HEK293T (cell line): ENCODE measurements at regions not wholly inside any gene's neighbourhood (a gene's known extent, or its start where the extent isn't known, plus 50 kb on each side); places are given as distances from the start of the nearest gene placed in this dataset.
A peak's percentile ranks its signal among the peaks of the same experiment; 100 is the strongest.

Experiments
- CTCF ChIA-PET: fragments of 350-600 bp; formaldehyde crosslinking; extraction: SDS; loops from one replicate; lab custom pipeline; 2021; ENCODE audit warnings: antibody characterized with exemption, inconsistent platforms; lab: Yijun Ruan, JAX
- POLR2A ChIA-PET: fragments of 350-600 bp; formaldehyde crosslinking; extraction: SDS; loops from one replicate; lab custom pipeline; 2020; ENCODE audit warnings: antibody characterized with exemption, inconsistent platforms; lab: Yijun Ruan, JAX
- DNase-seq: peaks from one replicate; pipeline ENCODE4 v3.0.0; 2012; ENCODE audit warnings: mixed read lengths; ENCODE audit errors: extremely low spot score
- ARNT ChIP-seq: fragments of 450-650 bp; IDR thresholded peaks from 2 replicates; pipeline ENCODE4 v1.6.1; 2017; ENCODE audit warnings: mild to moderate bottlenecking
- BHLHE40 ChIP-seq: fragments of 450-650 bp; IDR thresholded peaks from 2 replicates; pipeline ENCODE4 v1.6.1; 2016; ENCODE audit warnings: mild to moderate bottlenecking, moderate library complexity, borderline replicate concordance
- CTBP1 ChIP-seq: fragments of 450-650 bp; IDR thresholded peaks from 2 replicates; pipeline ENCODE4 v1.6.1; 2016; ENCODE audit warnings: borderline replicate concordance
- ELF4 ChIP-seq: fragments of 450-650 bp; IDR thresholded peaks from 2 replicates; pipeline ENCODE4 v1.6.1; 2017; ENCODE audit warnings: antibody characterized with exemption
- FOXA1 ChIP-seq: fragments of 450-650 bp; IDR thresholded peaks from 2 replicates; pipeline ENCODE4 v1.6.1; 2016; ENCODE audit warnings: mild to moderate bottlenecking
- FOXK2 ChIP-seq: fragments of 450-650 bp; IDR thresholded peaks from 2 replicates; pipeline ENCODE4 v1.6.1; 2016; ENCODE audit warnings: mild to moderate bottlenecking
- FOXM1 ChIP-seq: fragments of 450-650 bp; IDR thresholded peaks from 2 replicates; pipeline ENCODE4 v1.6.1; 2017; ENCODE audit warnings: mild to moderate bottlenecking, borderline replicate concordance
- HDGF ChIP-seq: fragments of 450-650 bp; IDR thresholded peaks from 2 replicates; pipeline ENCODE4 v1.6.1; 2017; ENCODE audit warnings: antibody characterized with exemption, borderline replicate concordance
- L3MBTL2 ChIP-seq: fragments of 450-650 bp; conservative IDR thresholded peaks from 2 replicates; pipeline ENCODE4 v1.6.1; 2016; ENCODE audit warnings: mild to moderate bottlenecking
- LEF1 ChIP-seq: fragments of 450-650 bp; IDR thresholded peaks from 2 replicates; pipeline ENCODE4 v1.6.1; 2017; ENCODE audit warnings: mild to moderate bottlenecking, borderline replicate concordance
- NFRKB ChIP-seq: fragments of 450-650 bp; IDR thresholded peaks from 2 replicates; pipeline ENCODE4 v1.6.1; 2016; ENCODE audit warnings: mild to moderate bottlenecking, moderate library complexity
- SP1 ChIP-seq: fragments of 450-650 bp; IDR thresholded peaks from 2 replicates; pipeline ENCODE4 v1.6.1; 2017
- SUZ12 ChIP-seq: fragments of 450-650 bp; IDR thresholded peaks from 2 replicates; pipeline ENCODE4 v1.6.1; 2016; ENCODE audit warnings: mild to moderate bottlenecking
- TARDBP ChIP-seq: fragments of 450-650 bp; IDR thresholded peaks from 2 replicates; pipeline ENCODE4 v1.6.1; 2016
- ZNF384 ChIP-seq: fragments of 450-650 bp; IDR thresholded peaks from 2 replicates; pipeline ENCODE4 v1.6.1; 2016
- TF ChIP-seq, protein P1 (sequence below): fragments of 450-650 bp; IDR thresholded peaks from 2 replicates; pipeline ENCODE4 v1.6.1; 2016

DNA sequence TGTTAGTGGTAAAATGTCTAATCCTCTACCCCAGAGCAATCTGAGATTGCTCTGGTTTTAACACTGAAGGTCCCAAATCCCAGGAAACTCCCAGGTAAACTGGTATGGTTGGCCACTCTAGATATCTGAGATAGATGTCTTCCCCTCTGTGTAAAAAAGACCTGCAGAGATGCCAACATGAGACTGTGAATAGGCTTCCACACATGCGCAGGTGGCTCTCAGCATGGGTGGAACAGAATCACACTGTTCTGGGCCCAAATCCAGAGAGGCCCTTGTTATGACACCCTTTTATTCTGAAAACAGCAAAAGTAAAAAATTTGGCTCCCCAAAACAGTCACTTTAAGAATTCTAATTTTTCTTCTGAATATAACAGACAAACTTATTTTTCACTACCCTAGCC lies 88.7 kb upstream of the BMP5 start:
- no peak for DNase-seq
- no peak for TF ChIP-seq NFRKB
- no peak for TF ChIP-seq ARNT
- TF ChIP-seq, protein P1, sequence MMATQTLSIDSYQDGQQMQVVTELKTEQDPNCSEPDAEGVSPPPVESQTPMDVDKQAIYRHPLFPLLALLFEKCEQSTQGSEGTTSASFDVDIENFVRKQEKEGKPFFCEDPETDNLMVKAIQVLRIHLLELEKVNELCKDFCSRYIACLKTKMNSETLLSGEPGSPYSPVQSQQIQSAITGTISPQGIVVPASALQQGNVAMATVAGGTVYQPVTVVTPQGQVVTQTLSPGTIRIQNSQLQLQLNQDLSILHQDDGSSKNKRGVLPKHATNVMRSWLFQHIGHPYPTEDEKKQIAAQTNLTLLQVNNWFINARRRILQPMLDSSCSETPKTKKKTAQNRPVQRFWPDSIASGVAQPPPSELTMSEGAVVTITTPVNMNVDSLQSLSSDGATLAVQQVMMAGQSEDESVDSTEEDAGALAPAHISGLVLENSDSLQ: no peak
- no peak for TF ChIP-seq LEF1
- no peak for TF ChIP-seq TARDBP
- TF ChIP-seq SUZ12: no peak
- no peak for TF ChIP-seq BHLHE40
- TF ChIP-seq ELF4: no peak
- no peak for TF ChIP-seq L3MBTL2
- no peak for TF ChIP-seq FOXM1
- no peak for TF ChIP-seq FOXA1
- no peak for TF ChIP-seq HDGF
- no peak for TF ChIP-seq FOXK2
- TF ChIP-seq ZNF384: no peak
- ChIA-PET CTCF (interaction anchor here (1.6 kb wide), 1 partner anchor 687 kb away, joined by 8 read pairs; no protein-coding TSS in a partner anchor), POLR2A (no interaction called here)

- ChIA-PET POLR2A (no interaction called here), CTCF (interaction anchor here (1.0 to 1.6 kb wide), 2 partner anchors 330 to 687 kb away, joined by 4 to 8 read pairs; no protein-coding TSS in a partner anchor)
Observed at GRCh38 chr6:55963301-55963700, 87.9 kb upstream of the BMP5 start.

DNA sequence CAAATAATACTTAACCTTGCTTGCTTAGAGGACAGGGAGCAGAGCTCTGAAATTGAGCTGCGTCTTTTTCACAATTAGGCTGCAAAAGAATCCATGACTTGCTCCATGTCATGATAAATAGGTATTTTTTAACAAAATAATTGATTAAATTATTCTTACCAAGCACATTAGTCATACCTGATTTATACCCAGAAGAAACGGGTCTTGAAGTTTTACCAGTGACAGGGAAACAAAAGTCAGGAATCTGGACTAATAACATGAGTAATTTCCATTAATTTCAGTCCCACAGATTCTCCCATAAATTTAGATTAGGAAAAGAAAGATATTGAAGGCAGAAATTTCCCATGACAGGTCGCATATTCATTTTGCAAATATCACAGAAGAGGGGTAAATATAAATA lies 85.0 kb upstream of the BMP5 start:
- CTCF ChIA-PET: no interaction called here
- DNase-seq: no peak
- no peak for TF ChIP-seq ZNF384
- no peak for TF ChIP-seq BHLHE40
- TF ChIP-seq FOXK2: no peak
- no peak for TF ChIP-seq SP1
- TF ChIP-seq LEF1: no peak
- TF ChIP-seq NFRKB: no peak
- TF ChIP-seq SUZ12: no peak
- TF ChIP-seq ARNT: no peak
- TF ChIP-seq, protein P1: no peak
- no peak for TF ChIP-seq L3MBTL2
- no peak for TF ChIP-seq TARDBP
- TF ChIP-seq CTBP1: no peak
- POLR2A ChIA-PET: no interaction called here

More at GRCh38 chr6:55963301-55963700, 87.9 kb upstream of the BMP5 start:
- no peak for TF ChIP-seq CTBP1
- TF ChIP-seq SUZ12: no peak
- TF ChIP-seq FOXM1: no peak
- TF ChIP-seq ELF4: no peak
- TF ChIP-seq L3MBTL2: no peak
- TF ChIP-seq ARNT: no peak
- no peak for TF ChIP-seq LEF1
- no peak for TF ChIP-seq FOXK2
- TF ChIP-seq BHLHE40: no peak
- TF ChIP-seq, protein P1: no peak
- no peak for TF ChIP-seq ZNF384
- no peak for TF ChIP-seq FOXA1
- DNase-seq: peak; percentile 9

GRCh38 chr6:55958790-55959189 lies 83.4 kb upstream of the BMP5 start:
- ChIA-PET CTCF (no interaction called here), POLR2A (no interaction called here)
- DNase-seq: no peak
- TF ChIP-seq HDGF (no peak), SP1 (no peak), TARDBP (no peak), L3MBTL2 (no peak), NFRKB (no peak), LEF1 (no peak), SUZ12 (no peak), BHLHE40 (no peak), ZNF384 (no peak), ELF4 (no peak), CTBP1 (no peak), ARNT (no peak), FOXA1 (no peak), FOXK2 (no peak)
- TF ChIP-seq, protein P1: no peak

GRCh38 chr6:55957961-55958422 lies 82.6 kb upstream of the BMP5 start:
- CTCF ChIA-PET: no interaction called here
- DNase-seq: no peak
- POLR2A ChIA-PET: no interaction called here
- TF ChIP-seq FOXM1 (no peak), SUZ12 (no peak), ARNT (no peak), LEF1 (no peak), BHLHE40 (no peak), ZNF384 (no peak), HDGF (no peak), TARDBP (no peak), CTBP1 (no peak), SP1 (no peak), ELF4 (no peak), NFRKB (no peak), FOXK2 (no peak), FOXA1 (no peak), L3MBTL2 (no peak)
- TF ChIP-seq, protein P1: no peak
